ENCODE measurements at regions not wholly inside any gene's neighbourhood (a gene's known extent, or its start where the extent isn't known, plus 50 kb on each side); places are given as distances from the start of the nearest gene placed in this dataset.

- TF ChIP-seq, protein P1, sequence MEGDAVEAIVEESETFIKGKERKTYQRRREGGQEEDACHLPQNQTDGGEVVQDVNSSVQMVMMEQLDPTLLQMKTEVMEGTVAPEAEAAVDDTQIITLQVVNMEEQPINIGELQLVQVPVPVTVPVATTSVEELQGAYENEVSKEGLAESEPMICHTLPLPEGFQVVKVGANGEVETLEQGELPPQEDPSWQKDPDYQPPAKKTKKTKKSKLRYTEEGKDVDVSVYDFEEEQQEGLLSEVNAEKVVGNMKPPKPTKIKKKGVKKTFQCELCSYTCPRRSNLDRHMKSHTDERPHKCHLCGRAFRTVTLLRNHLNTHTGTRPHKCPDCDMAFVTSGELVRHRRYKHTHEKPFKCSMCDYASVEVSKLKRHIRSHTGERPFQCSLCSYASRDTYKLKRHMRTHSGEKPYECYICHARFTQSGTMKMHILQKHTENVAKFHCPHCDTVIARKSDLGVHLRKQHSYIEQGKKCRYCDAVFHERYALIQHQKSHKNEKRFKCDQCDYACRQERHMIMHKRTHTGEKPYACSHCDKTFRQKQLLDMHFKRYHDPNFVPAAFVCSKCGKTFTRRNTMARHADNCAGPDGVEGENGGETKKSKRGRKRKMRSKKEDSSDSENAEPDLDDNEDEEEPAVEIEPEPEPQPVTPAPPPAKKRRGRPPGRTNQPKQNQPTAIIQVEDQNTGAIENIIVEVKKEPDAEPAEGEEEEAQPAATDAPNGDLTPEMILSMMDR (IDR thresholded peaks at IDR 0.05) = no peak
These were observed 350.4 kb downstream of the BMP4 start for GRCh38 chr14:53606203-53606602.

- TF ChIP-seq, protein P1 (IDR thresholded peaks at IDR 0.05) = no peak
These were observed 351.1 kb downstream of the BMP4 start for GRCh38 chr14:53605562-53605961.

GRCh38 chr14:53603994-53604393 lies 352.6 kb downstream of the BMP4 start:
- TF ChIP-seq, protein P1 (IDR thresholded peaks at IDR 0.05) = no peak

GRCh38 chr14:53601409-53601808 lies 355.2 kb downstream of the BMP4 start:
- TF ChIP-seq, protein P1 (IDR thresholded peaks at IDR 0.05) = no peak

DNA sequence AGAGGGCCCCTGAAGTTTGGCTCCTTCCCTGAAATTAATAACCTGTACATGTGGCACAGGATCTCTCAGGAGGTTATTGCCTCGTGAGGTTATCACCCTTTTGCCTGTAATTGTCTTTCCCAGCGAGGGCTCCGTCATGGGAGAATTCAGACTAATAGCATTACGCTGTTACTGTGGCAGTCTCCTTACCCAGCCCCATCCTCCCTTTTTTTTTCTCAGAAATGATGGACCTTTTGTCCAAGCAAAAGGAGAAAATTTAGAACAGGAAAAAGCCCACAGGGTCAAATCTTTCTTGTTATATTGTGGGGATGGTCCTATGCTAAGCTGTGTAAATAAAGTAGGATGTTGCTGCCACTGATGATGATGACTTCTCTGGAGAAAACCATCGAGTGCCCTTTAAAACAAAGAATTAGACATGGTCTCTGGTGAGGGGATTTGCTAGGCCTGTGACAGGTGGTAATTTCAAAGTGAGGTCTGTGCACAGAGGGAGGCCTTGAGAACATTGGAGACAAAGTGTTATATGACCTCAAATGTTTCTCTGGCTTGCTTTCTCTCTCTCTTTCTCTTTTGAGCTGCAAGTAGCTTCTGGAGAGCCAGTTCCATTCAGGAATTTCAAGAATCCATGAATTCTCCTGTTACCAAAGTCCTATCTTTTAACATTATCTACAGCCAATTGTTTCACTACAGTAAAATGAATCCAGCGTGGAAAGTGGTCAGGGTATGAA lies 357.2 kb downstream of the BMP4 start:
- TF ChIP-seq, protein P1 (IDR thresholded peaks at IDR 0.05) = no peak

- TF ChIP-seq, protein P1 (IDR thresholded peaks at IDR 0.05) = no peak
These were observed 359.6 kb downstream of the BMP4 start for GRCh38 chr14:53596853-53597525.

DNA sequence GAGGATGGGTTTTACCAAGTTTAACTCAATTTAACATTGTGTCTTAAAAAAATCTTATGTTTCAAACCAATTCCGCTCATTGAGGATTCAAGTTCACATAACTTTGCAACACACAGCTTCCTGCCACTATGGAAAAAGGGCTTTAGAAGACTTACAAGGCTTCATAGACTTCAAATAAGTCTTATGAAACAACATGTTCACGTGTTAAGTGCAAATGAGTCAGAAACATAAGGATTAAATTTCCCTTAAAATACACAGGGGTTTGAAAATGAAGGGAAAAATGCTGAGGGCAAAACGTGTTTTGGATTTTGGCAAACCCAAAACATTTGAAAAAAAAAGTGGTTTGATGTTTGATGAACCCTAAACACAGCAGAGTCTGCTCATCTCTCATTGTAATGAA lies 364.8 kb downstream of the BMP4 start:
- TF ChIP-seq, protein P1 (IDR thresholded peaks at IDR 0.05) = no peak

Measured in LNCAP (cell line).